Activated naive CD4-positive, alpha-beta T cell treated with anti-CD3 and anti-CD28 coated beads, Interleukin-2, amount 10 ng/mL, durations not matched to agents 7 days and 5 days (primary cell): ENCODE measurements at regions not wholly inside any gene's neighbourhood (a gene's known extent, or its start where the extent isn't known, plus 50 kb on each side); places are given as distances from the start of the nearest gene placed in this dataset.

Source experiments
- CTCF ChIA-PET: fragments of 350-600 bp; sonication (Branson Sonifier 250); formaldehyde crosslinking; loops from one replicate; lab custom pipeline; 2021; ENCODE audit warnings: antibody characterized with exemption; lab: Charles Lee
- DNase-seq: peaks from one replicate; pipeline ENCODE4 v3.0.0-alpha.2; 2020
- H3K27ac Mint-ChIP-seq: one replicate; pipeline ENCODE4 v1.8.0; 2021; ENCODE audit warnings: mild to moderate bottlenecking, moderate library complexity, mixed read lengths
- H3K27me3 Mint-ChIP-seq: one replicate; pipeline ENCODE4 v1.8.0; 2021; ENCODE audit warnings: mild to moderate bottlenecking, mixed read lengths
- H3K36me3 Mint-ChIP-seq: one replicate; pipeline ENCODE4 v1.8.0; 2021; ENCODE audit warnings: mixed read lengths
- H3K4me1 Mint-ChIP-seq: one replicate; pipeline ENCODE4 v1.8.0; 2021; ENCODE audit warnings: mixed read lengths
- H3K4me3 Mint-ChIP-seq: one replicate; pipeline ENCODE4 v1.8.0; 2021; ENCODE audit warnings: mild to moderate bottlenecking, moderate library complexity, mixed read lengths
- H3K9me3 Mint-ChIP-seq: one replicate; pipeline ENCODE4 v1.8.0; 2021; ENCODE audit warnings: mixed read lengths

DNA sequence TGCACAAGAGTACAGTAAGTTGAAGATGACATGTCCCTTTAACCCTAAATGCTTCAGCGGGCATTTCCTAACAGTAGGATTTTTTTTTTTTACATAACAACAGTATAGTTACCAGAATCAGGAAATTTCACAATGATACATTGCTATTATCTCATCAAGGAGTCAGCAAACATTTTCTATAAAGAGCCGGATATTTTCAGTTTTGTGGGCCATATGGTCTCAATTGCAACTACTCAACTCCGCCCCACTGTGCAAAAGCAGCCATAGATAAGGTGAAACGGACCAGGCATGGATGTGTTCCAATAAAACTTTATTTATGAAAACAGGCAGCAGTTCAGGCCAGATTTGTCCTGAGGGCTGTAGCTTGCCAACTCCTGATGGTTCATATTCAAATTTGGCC lies 130.6 kb downstream of the SMAD6 start:
- H3K36me3 Mint-ChIP-seq = no peaks in the 10 kb centered on the region
- no peaks in the 10 kb centered on the region for H3K9me3 Mint-ChIP-seq
- CTCF ChIA-PET = no interaction called here
- no peak overlapping the region for H3K4me3 Mint-ChIP-seq
- H3K4me1 Mint-ChIP-seq = no peaks in the 10 kb centered on the region
- no peak for DNase-seq
- no peak overlapping the region for H3K27ac Mint-ChIP-seq
- peaks cover 10% of the 10 kb centered on the region for H3K27me3 Mint-ChIP-seq

DNA sequence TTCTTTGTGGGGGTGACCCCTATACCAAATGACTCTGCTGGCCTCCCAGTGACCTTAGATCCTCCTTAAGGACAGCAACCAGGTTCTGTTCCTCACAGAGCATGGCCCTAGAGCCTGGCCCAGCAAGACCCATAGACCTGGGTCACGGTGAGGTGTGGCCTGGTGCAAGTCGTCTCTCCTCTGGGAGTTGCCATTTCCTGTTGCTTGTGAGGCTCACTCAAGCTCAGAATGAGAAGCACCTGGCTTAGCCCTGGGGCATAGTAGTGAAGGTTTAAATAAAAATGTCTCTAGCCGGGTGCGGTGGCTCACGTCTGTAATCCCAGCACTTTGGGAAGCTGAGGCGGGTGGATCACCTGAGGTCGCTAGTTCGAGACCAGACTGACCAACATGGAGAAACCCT lies 131.3 kb downstream of the SMAD6 start:
- Mint-ChIP-seq H3K9me3 (no peaks in the 10 kb centered on the region), H3K27ac (no peak overlapping the region), H3K4me3 (no peak overlapping the region), H3K4me1 (no peaks in the 10 kb centered on the region), H3K27me3 (peaks cover 10% of the 10 kb centered on the region), H3K36me3 (no peaks in the 10 kb centered on the region)
- no peak for DNase-seq
- CTCF ChIA-PET = interaction anchor here (1.0 kb wide), 1 partner anchor 21 kb away, joined by 3 read pairs; no protein-coding TSS in a partner anchor

DNA sequence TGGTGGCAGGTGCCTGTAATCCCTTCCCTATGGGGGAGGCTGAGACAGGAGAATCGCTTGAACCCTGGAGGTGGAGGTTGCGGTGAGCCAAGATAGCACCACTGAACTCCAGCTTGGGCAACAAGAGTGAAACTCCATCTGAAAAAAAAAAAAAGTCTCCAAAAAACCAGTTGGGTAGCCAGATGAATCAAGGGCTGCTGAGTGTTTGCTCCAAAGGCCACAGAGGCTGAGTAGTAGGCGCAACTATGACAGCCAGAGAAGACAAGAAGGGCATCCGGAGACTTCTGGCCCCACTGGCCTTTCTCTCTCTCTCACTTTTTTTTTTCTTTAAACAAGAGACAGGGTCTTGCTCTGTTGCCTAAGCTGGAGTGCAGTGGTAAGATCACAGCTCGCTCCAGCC lies 131.8 kb downstream of the SMAD6 start:
- CTCF ChIA-PET = interaction anchor here (1.0 kb wide), 1 partner anchor 20 kb away, joined by 3 read pairs; no protein-coding TSS in a partner anchor
- Mint-ChIP-seq H3K27ac (no peak overlapping the region), H3K36me3 (no peaks in the 10 kb centered on the region), H3K9me3 (no peaks in the 10 kb centered on the region), H3K4me1 (no peaks in the 10 kb centered on the region), H3K4me3 (no peak overlapping the region), H3K27me3 (peaks cover 10% of the 10 kb centered on the region)
- no peak for DNase-seq

DNA sequence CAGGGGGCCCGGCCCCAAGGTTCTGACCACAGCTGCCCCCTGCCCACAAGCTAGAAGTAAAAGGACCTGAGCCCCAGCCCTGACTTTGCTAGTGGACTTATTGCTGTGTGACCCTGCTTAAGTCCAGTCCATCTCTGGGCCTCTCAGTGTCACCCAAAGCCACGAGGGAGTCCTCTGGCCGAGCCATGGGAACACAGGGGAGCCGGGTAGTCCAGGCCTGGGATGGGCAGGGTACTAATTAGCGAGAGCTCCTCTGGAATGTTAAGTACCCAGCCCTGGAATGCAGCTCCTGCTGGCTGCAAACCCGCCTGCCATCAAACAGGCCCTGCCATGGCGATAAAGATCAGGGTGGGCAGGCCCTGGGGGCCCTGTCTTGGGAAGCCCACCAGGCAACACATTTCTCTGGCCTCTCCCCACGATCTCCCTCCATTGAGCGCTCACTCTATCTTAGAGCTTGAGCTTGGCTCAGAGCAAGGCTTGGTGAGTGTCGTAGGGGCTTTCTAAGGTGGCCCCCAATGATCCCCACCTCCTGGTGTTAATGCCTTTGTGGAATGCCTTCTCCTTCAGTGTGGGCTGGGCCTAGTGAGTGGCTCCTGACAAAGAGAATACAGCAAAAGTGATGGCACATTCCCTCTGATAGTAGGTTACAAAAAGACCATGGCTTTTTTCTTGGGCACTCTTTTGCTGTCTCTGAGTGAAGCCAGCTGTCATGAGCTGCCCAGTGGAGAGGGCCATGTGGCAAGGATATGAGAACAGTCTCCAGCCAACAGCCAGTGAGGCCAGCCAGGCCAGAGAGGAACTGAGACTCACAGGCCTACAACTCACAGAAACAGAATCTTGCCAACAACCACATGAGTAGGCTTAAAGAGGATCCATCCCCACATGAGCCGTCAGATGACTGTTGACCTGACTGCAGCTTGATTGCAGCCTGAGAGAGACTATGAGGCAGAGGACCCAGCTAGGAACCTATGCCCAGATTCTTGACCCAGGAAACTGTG lies 133.1 kb downstream of the SMAD6 start:
- Mint-ChIP-seq H3K4me3 (no peak overlapping the region), H3K9me3 (no peaks in the 10 kb centered on the region), H3K36me3 (no peaks in the 10 kb centered on the region), H3K27me3 (peaks cover 17% of the 10 kb centered on the region), H3K27ac (no peak overlapping the region), H3K4me1 (no peaks in the 10 kb centered on the region)
- CTCF ChIA-PET = interaction anchor here (0.6 kb wide), 1 partner anchor 825 kb away, joined by 3 read pairs; no protein-coding TSS in a partner anchor
- DNase-seq = no peak

DNA sequence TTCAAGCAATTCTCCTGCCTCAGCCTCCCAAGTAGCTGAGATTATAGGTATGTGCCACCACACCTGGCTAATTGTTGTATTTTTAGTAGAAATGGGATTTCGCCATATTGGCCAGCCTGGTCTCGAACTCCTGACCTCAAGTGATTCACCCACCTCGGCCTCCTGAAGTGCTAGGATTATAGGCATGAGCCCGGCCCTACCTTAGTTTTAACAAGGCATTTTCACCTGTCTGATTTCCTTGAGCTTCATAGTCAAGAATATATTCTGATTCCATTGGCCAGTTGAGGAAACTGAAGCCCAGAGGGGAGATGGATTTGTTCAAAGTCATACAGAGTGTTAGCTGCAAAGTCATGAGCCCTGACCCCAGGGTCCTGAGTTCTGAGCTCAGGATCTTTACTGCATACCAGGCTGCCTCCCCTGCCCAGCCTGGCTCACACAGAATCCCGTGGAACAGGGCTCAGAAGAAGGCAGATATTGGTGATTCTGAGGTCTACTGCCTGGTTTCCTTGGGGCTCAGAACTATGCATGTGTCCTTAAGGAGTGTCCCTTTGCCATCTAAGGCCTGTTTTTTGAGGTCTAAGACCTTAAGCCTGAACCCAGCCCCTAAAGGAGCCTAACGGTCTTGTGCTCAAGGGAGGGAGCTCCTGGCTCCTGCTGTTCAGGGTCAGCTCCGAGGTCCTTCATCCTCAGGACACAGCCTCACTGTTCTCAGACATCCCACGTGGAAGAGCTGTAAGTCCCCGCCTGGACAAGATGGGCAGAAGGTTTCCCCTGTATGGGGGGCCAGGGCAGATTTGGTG lies 134.4 kb downstream of the SMAD6 start:
- no peaks in the 10 kb centered on the region for H3K9me3 Mint-ChIP-seq
- CTCF ChIA-PET = interaction anchor here (0.7 kb wide), 1 partner anchor 15 kb away, joined by 6 read pairs; no protein-coding TSS in a partner anchor
- peaks cover 17% of the 10 kb centered on the region for H3K27me3 Mint-ChIP-seq
- H3K36me3 Mint-ChIP-seq = no peaks in the 10 kb centered on the region
- H3K27ac Mint-ChIP-seq = no peak overlapping the region
- no peaks in the 10 kb centered on the region for H3K4me1 Mint-ChIP-seq
- no peak overlapping the region for H3K4me3 Mint-ChIP-seq
- DNase-seq = no peak

DNA sequence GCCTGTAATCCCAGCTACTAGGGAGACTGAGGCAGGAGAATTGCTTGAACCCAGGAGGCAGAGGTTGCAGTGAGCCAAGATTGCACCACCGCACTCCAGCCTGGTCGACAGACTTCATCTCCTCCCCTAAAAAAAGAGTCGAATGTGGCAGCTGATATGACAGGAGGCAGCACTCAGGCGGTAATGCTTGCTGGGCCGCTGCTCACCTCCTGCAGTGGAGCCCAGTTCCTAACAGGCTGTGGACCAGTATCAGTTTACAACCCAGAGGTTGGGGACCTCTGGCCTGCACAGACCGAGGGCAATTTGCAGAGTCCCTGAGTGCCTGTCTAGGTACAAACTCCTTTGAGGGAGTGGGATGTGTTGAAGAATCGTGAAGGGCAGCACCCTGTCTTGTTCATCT lies 136.2 kb downstream of the SMAD6 start:
- Mint-ChIP-seq H3K36me3 (no peaks in the 10 kb centered on the region), H3K27me3 (peaks cover 31% of the 10 kb centered on the region), H3K9me3 (no peaks in the 10 kb centered on the region), H3K27ac (no peak overlapping the region), H3K4me3 (no peak overlapping the region), H3K4me1 (peaks cover 4% of the 10 kb centered on the region)
- no peak for DNase-seq
- CTCF ChIA-PET = no interaction called here

DNA sequence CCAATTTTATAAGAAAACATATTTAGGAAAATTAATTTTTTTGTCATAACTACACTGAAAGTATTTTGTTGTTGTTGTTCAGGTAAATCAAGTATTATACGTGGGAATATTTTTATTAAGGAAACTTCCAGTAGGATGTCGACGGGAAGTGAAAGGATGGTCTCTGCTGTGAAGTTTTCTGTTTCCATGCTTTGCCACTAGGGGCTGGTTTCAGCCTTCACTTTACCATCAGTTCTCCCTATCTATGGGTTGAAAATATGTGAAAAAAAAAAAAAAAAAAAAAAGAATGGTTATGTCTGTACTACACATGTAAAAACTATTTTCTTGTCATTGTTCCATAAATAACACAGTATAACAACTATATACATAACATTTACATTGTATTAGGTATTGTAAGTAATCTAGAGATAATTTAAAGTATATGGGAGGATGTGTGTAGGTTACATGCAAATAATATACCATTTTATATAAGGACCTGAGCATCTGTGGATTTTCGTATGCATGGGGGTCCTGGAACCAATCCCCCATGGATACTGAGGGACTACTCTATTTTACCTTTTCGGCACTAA lies 136.7 kb downstream of the SMAD6 start:
- no peaks in the 10 kb centered on the region for H3K36me3 Mint-ChIP-seq
- peaks cover 37% of the 10 kb centered on the region for H3K27me3 Mint-ChIP-seq
- H3K4me3 Mint-ChIP-seq = no peak overlapping the region
- no peak for DNase-seq
- no peak overlapping the region for H3K27ac Mint-ChIP-seq
- H3K4me1 Mint-ChIP-seq = peaks cover 4% of the 10 kb centered on the region
- H3K9me3 Mint-ChIP-seq = no peaks in the 10 kb centered on the region
- CTCF ChIA-PET = interaction anchor here (1.6 kb wide), 1 partner anchor 12 kb away, joined by 9 read pairs; no protein-coding TSS in a partner anchor

DNA sequence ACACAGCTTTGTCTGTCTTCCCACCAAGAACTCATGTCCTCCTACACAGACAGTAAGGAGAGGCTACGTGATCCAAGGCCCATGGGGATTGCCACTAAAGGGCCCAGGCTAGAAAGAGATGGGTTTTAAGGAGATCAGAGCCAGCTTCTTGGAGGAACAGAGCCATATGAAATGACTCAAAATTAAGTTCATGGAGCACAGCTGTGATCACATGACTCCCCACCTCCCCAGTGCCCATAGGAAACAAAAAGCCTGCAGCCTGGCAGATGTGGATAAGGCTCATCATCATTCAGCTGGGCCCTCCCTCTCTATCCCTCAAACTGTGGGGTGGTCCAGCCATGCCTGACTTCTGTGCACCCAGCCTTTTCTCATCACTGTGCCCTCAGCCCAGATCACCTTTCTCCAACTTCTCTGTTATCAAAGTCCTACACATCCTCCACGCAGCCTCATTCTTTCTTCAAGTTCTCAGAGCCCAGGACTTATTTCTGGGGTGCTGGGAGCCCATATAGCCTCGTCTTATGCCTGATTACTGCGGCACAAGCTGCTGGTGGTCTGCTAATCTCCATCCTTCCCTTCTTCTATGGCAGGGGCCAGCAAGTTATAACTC lies 137.6 kb downstream of the SMAD6 start:
- DNase-seq = no peak
- Mint-ChIP-seq H3K4me1 (peaks cover 4% of the 10 kb centered on the region), H3K27me3 (peaks cover 45% of the 10 kb centered on the region), H3K4me3 (no peak overlapping the region), H3K27ac (no peak overlapping the region), H3K36me3 (no peaks in the 10 kb centered on the region), H3K9me3 (no peaks in the 10 kb centered on the region)
- CTCF ChIA-PET = interaction anchor here (1.6 kb wide), 1 partner anchor 12 kb away, joined by 9 read pairs; no protein-coding TSS in a partner anchor

DNA sequence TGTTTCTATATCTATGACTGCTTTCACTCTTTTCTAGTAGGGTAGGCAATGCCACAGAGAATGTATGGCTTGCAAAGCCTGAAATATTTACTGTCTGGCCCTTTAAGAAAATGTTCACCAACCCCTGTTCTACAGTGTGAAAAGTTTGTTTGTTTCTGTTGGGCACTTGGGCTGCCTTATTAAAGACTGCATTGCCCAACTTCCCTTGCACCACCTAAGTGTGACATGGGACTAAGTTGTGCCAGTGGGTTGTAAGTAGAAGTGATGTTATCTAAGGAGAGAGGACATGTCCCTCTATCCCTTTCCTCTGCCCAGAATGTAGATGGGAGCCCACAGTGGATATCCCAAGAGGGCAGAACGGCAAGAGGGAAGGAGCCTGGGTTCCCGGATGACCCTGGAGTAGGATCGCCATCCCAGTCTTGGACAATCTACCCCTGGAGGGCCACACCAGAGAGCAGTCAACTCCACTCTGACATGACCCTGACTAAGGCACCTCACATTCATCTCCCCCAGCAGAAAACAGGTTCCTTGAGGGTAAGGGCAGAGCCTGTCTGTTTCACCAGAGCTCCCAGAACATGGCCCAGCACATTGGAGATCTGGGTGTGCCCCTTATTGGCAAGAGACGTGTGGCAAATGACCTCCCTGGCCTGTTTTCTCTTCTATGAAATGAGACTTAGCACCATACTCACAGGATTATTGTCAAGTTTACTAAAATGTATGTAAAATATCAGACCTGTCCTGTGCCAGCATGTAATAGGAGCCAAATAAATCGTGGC lies 138.8 kb downstream of the SMAD6 start:
- Mint-ChIP-seq H3K27ac (no peak overlapping the region), H3K4me1 (peaks cover 4% of the 10 kb centered on the region), H3K36me3 (no peaks in the 10 kb centered on the region), H3K27me3 (peaks cover 57% of the 10 kb centered on the region), H3K4me3 (no peak overlapping the region), H3K9me3 (no peaks in the 10 kb centered on the region)
- no peak for DNase-seq
- CTCF ChIA-PET = interaction anchor here (0.7 to 1.0 kb wide), 2 partner anchors 10 to 16 kb away, joined by 3 to 5 read pairs; no protein-coding TSS in a partner anchor

DNA sequence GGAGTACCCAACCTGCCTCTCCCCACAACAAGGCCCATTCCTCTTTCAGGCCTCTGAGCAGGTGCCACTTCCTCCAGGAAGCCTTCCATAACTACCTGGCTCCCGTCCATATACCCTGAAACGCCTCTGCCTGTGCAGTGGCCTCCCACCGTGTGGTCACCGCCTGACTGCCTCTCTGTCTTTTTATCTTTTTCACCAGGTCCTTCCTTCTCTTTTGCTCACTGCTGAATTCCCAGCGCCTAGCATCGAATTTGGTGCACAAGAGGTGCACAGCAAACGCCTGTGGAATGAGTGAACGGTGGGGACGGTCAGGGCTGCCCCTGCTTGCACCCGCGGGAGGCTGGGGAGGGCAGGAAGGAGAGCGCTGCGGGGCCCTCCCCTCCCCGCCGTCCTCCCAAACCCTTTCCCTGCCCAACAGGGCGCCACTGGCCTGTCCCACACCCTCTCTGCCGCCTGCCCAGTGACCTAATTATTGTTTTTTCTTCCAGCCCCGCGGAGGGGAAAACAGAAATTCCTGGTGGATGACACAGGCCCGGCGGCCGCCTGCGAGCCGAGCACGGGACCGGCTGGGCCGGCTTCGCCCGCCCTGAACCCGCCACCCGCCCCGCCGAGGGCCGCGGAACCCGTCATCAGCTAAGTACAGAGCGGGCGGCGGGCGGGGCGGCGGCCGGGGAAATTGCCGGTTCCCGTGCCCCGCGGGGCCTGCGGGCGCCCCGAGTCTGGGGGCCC lies 140.1 kb downstream of the SMAD6 start:
- Mint-ChIP-seq H3K4me1 (peaks cover 4% of the 10 kb centered on the region), H3K27ac (no peak overlapping the region), H3K27me3 (peaks cover 63% of the 10 kb centered on the region), H3K4me3 (peak overlapping the region; percentile 18), H3K9me3 (no peaks in the 10 kb centered on the region), H3K36me3 (no peaks in the 10 kb centered on the region)
- DNase-seq = peak; percentile 45
- CTCF ChIA-PET = no interaction called here

DNA sequence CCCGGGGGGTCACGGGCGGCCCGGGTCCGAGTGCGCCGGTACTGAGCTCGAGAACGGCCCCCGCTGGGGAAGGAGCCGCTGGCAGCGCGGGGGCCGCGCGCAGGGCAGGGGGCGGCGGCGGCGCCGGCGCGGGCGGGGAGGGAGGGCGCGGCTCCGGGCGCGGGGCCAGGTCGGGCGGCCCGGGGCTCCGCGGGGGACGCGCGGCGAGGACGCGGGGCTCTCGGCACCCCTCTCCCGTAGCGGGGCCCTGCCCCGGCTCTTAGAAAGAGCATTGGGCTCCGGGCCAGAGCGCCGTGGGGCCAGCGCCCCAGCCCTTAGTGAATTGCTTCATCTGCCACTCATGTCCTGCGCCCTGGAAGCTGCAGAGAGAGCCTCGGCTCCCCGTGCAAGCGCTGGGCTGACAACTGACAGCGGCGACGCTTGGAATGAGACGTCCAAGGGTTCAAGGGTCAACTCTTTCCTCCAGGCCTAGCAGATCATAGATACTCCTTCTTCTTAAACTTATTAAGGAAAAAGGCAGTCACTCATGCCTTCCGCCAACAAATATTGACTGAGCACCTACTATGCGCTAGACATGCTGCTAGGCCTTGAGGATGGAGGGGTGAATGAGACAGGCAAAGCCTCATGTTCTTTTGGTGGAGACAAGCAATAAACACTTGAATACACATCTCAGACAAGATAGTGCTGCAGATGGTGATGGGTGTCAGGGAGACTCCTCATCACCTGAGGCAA lies 140.8 kb downstream of the SMAD6 start:
- Mint-ChIP-seq H3K4me3 (no peak overlapping the region), H3K4me1 (peaks cover 4% of the 10 kb centered on the region), H3K36me3 (no peaks in the 10 kb centered on the region), H3K27ac (no peak overlapping the region), H3K9me3 (no peaks in the 10 kb centered on the region), H3K27me3 (peaks cover 66% of the 10 kb centered on the region)
- CTCF ChIA-PET = interaction anchor here (1.1 kb wide), 1 partner anchor 9 kb away, joined by 4 read pairs; no protein-coding TSS in a partner anchor
- DNase-seq = no peak

DNA sequence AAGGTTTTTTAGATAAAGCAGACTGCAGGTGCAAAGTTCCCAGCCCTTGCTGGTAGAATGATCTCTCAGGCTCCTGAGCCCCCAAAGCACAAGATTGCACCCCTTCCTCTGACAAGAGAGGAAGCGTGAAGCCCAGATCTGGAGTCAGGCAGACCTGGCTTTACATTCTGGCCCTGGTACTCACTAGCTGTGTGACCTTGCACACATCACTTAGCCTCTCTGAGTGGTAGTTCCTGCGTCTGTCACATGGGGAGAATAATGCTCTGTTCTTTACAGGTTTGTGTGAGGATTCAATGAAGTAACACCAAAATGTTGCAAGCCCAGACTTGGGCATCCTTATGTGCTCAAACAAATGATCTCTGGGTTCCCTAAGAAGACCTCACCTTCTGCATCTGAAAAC lies 141.5 kb downstream of the SMAD6 start:
- Mint-ChIP-seq H3K9me3 (no peaks in the 10 kb centered on the region), H3K4me3 (no peak overlapping the region), H3K4me1 (peaks cover 4% of the 10 kb centered on the region), H3K27me3 (peaks cover 72% of the 10 kb centered on the region), H3K27ac (no peak overlapping the region), H3K36me3 (no peaks in the 10 kb centered on the region)
- no peak for DNase-seq
- CTCF ChIA-PET = interaction anchor here (1.1 kb wide), 1 partner anchor 8 kb away, joined by 4 read pairs; no protein-coding TSS in a partner anchor
